HG03460 (cell line): ENCODE measurements at regions not wholly inside any gene's neighbourhood (a gene's known extent, or its start where the extent isn't known, plus 50 kb on each side); places are given as distances from the start of the nearest gene placed in this dataset.
"Not testable (repeated sequence)": the region's sequence is repeated elsewhere in the genome, so short reads cannot be mapped to it uniquely, and the experiment has no call there.

ENCODE experiments used
- ATAC-seq: cut with Tn5 transposase; IDR thresholded peaks from one replicate; pipeline ENCODE4 v1.9.1; 2021; ENCODE audit not compliant: unreplicated experiment

DNA sequence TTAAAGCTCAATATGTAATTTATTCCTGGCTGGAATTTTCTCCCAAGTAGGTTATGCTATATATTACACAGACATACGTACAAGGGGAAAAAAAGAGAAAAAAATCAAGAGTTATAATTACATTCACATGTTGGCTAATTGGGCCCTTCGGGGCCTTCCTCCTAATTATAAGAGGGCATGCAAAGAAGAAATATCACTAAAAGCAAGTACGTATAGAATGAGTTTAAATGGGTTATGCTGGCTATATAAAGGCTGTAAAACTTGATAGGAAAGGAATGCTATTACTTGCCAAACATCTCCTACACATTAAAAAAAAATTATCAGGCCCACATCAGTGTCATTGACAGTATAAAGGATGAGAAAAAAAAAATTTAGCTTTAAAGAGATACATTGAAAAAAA is 1396.1 kb upstream of the ADGRL4 start:
- ATAC-seq, result no peak

DNA sequence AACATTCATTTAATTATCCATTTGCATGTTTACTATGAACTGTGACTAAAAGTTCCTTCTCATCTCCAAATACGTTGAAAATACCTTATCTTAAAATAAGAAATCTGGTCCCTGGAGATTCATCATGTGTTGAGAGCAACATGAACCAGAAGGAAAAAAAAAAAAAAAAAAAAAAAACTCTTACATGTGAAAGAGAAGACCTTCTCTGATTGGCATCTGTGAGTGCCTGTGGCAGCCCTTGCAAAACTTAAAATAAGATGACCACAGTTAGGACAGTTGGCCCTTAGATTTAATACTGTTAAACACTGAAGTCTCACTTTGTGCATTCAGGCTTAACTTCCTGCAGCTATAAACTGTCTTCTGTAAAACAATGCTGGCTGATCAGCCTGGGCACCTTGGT is 1395.2 kb upstream of the ADGRL4 start:
- no peak for ATAC-seq

DNA sequence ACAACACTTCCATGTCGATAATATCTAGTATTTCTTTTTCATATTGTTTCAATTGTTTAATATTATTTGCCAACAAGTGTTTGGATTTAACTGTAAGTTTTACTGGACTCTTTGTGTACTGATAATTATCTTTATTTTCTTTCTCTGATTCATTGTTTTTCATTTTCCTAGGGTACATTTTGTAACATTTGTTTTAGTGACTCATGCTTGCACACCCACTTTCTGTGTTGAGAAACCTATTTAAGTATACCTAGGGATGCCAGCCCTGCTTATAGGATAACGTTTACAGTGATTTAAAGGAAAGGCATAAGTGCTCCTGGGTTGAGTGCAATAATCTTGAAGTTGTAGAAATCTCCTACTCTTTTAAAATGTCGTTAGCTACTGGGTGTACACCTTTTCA is 1386.0 kb upstream of the ADGRL4 start:
- ATAC-seq, result no peak

DNA sequence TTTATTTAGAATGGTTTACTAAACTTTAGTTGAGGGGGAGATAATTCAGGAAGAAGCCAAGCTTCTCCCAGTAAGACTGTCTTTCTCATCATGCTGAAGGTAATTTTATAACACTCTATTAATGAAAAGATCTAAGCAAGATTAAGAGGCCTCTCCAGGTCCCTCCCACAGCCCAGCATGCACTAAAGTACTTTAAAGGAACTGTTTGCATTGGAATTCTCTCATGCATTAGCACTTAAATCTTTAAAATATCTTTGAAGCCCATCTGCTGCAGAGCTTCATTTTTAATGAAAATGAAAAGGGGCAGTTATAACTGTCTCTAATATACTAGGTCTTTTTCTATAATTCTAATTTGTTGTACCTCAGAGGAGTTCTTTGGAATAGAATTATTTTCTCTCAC is 1379.1 kb upstream of the ADGRL4 start:
- ATAC-seq, result no peak

DNA sequence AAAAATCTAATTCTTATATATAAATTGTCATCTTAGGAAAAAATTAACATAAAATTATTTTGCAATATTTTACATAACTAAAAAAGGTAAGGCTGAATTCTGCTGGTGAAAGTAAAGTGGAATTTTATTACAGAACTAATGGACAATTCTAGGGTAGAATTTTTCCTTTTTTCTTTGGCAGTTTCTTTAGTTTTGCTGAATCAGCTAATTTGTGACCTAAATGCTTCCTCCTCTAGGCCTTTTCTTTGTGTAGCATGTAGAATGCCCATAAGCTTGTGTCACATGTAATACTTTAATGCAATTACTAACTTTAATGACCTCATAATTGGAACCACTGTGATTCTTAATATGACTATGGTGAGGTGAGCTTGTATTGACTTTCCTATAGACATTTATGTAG is 1378.4 kb upstream of the ADGRL4 start:
- ATAC-seq, result no peak

DNA sequence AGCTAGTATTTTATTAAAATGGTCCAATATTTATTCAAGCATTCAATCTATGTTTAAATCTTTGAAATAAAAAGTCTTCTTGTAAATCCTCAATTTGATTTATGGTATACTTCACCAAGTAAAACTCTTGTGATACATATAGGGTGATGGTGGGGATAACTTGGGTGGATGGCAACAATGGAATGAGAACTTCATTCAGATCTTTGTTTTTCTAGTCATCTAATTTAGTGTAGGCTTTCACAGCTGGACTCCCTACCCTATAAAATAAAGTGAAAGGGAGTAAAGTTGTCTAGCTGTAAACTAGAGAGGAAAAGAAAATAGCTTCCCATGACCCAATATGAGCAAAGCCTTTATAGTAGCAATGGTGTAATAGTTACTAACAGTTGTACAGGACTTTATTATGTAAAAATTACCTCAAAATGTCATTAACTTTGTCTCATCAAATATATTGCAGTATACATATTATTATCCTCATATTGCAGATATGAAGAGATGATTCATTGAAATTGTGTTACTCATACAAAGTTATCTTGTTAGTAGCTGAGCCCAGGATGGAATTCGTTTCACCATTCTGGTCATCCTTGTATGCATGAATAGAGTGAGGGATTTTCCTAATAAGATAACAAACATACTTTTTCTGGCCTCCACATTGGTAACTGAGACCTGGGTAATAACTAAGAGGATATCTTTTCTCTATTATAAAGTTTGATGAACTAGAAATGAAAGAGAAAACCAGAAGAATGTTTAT is 1377.7 kb upstream of the ADGRL4 start:
- no peak for ATAC-seq

DNA sequence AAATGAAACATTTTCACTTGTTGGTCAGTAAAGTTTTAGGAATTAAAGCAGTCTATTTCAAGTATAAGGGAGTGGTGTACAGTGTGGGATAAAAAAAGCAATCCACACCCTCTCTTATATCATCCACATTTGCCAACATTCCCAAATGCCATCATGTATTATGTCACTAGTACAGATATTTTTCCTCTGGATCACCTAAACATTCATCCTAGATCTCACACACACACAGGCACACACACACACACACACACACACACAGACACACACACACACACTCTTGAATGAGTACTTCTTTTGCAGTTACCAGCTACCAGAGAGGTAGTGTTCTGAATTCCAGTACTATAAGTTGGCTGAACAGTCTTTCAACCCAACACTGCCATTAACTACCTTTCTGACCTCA is 1369.1 kb upstream of the ADGRL4 start:
- ATAC-seq, result no peak

DNA sequence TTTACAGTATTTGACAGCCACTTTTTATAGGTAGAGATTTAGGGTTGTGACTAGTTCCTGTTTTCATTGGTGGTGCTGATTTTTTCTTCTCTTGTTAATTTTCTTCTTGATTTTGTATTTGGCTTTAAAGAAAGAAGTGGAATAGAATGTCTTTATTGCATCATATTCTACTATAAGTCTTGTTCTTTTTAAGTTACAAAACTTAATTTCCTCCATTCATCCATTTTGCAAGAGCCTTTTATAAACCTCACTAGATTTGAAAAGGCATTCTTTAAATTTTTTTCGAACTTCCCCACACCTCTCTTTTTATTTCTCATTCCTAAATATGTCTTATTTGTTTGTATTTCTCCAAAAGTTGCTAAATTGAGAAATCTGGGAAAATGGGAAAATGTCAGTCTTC is 1368.6 kb upstream of the ADGRL4 start:
- ATAC-seq, result no peak

DNA sequence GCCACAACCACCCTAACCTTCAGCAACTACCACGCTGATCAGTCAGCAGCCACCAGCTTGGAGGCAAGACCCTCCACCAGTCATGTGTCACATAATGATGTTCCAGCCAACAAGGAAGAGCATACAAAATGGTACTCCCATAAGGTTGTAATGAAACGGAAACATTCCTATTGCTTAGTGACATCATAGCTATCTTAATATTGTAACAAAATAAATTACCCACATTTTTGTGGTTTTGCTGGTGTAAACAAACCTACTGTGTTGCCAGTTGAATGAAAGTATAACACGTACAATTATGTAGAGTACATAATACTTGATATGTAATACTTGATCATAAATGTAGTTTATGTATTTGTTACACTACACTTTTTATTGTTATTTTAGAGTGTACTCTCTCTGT is 1363.2 kb upstream of the ADGRL4 start:
- ATAC-seq, result no peak

DNA sequence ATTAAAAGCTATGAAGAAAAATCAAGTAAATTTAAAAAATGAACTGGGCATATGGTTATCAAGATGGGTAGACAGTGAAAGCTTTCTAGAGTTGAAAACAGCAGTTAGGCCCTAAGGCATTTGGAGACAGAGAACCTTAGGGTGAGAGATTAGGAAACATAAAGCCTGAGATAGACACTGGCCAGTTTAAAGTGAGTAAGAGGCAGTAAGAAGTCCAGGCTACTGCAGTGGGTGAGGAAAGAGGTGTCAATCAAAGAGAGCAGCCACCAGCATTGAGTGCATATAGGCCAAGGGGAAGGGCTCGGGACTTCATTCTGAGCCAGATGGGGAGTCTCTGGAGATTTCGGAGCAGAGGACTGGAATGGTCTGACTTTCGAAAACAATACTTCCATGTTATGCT is 1360.5 kb upstream of the ADGRL4 start:
- no peak for ATAC-seq

DNA sequence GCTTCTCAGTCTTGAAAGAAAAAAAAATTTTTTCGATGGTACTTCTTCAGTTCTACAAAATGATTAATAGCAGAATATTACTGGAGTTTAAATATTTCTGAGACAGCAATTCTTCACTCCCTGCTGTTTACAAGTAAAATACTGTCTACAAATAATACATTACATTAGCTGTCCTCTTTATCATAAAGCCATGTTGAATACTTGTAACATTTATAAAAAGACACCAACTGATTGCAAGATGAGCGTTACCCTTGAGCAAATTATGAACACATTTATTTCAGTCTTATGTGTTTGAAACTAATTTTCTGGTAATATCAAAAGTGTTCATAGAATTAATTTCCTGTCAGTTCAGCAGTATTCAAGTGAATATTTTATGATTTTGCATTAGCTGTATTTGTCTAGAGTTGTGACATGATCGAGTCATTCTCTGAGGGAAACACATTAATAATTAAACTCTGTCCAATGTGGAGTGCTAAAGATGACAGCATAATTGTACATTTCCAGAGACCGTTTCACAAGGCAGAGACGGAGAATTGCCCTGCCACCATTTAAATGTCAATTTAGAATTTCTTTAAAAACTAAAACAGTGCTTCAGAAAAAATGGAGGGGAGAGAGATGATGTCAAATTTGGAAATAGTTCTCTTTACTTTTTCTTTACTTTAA is 1359.0 kb upstream of the ADGRL4 start:
- no peak for ATAC-seq

DNA sequence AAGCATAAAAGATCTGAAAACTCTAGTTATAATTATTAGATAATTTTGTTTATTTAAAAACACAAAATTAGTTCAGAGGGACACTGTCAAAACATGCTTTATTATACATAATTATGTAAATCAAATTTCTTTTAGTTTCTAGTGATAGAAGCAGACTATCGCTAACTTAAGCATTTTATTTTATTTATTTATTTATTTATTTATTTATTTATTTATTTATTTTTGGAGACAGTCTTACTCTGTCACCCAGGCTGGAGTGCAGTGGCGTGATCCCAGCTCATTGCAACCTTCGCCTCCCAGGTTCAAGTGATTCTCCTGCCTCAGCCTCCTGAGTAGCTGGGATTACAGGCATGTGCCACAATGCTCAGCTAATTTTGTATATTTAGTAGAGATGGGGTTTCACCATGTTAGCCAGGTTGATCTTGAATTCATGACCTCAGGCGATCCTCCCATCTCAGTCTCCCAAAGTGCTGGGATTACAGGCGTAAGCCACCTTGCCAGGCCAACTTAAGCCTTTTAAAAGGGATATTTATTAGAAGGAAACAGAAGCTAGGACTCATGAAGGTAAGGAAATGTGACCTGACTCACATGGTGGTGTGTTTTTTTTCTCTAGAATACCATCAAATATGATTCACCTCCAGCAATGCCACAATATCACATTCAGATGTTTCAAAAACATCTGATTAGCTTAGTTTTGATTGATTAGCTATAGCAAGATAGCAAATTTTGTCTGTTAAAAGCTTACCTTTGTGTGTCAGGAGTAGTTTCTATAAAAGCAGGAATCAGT is 1357.4 kb upstream of the ADGRL4 start:
- ATAC-seq, result no peak

DNA sequence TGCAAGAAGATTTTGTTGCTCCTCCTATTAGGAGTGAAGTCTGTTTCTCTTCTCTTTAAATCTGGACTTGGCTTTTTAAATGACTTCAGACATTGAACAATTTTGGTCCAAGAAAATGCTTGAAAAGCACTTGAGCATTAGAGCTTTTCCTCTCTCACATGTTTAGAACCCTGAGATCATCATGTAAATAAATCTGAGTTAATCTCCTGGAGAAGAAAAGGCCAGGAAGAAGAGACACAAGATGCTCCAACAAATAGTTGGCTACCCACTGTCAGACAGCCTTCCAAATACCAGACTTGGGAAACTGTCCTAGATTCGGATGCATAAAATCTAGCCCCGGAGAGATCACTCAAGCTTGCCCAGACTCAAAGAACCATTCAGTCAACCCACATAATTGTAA is 1353.1 kb upstream of the ADGRL4 start:
- ATAC-seq, result no peak

DNA sequence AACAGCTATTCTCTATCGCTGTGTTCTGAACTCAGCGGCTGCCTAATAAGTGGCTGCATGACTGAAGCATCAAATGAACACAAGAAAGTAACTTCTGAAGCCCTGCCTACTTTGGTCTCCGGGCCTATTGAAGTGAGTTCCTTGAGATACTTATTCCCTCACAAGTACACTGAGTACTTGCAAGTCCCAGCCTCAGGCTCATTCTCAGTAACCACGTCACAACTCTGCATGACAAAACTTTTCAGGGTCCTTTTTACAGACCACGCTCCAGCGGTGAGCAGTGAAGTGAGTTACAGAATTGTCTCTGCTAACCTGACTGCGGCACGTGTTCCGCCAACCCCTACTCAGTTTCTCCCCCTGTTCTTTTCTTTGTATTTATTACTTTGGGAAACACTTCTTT is 1342.7 kb upstream of the ADGRL4 start:
- ATAC-seq, result no peak

DNA sequence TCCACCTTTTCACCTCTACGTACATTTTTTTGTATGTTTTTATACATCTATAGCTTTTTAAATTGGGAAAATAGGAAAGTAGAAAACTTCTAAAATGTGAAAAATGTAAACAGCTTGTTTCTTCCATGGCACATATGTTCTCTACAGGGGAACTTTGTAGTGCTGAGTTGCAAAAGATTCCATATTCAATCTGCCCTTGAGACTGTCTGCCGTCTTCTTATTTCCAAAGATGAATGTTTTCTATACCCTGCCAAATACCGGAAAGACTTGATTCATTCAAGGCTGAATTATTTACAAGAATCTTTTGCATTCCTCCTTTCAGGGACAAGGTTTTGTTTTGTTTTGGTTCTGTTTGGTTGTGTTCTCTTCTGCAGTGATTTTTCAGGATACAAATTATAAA is 1334.5 kb upstream of the ADGRL4 start:
- no peak for ATAC-seq

DNA sequence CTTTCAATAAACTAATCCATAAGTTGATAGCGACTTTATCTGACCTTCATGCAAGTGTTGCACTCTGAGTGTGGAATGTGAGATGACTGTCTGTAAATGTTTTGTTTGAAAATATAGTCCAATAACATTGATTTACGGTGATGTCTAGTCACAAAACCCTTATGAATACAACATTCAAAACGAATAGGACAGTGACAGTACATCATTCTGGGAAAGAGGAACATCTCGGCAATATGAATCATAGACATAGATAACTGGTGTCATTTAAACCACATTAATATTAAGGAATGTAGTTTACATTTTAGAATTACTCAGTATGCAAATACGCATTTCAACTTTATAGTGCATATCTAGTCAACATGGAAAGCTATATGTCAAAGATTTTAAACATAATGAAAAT is 1311.6 kb upstream of the ADGRL4 start:
- ATAC-seq, result no peak

DNA sequence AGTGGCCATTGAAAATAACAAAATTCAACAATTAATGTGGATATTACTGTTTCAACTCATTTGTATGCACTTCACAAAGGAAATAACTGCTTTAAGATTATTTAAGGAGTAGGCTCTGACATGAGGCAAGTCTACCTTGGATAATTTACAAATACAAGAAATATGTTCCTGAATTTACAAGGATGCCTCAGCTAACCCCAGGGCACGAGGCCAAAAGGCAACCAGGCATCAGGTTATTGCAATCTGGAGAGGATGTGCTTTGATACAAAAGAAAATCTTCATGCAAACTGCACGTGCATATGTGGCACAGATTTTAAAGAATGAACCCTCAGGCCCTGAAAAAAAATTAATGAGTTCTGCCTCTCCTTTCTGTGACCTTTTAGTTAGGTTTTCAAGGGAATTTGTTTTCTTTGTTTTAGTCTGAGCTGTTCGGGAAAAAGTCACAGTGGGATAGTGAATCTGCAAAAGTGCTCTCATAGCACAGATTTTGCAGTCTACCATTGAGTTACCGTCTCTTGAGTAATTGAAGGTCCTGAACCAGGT is 1304.2 kb upstream of the ADGRL4 start:
- ATAC-seq, result no peak

DNA sequence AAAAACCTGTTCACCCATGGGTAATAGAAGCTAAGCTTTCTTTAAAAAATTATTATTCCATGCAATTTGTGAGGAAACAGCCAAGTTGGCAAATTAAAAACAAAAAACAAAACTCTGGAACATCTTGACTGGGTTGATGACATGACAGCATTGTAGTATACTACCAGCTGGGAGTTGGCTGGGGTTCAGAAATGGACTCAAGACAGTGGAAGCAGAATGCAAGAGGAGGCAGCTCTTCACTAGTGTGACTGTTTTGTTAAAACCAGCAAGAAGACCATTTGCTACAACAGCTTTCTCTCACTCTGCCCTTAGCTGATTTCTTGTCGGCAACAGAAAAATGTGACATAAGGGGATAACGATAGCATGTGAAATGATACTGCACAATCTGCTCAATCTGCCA is 1298.9 kb upstream of the ADGRL4 start:
- no peak for ATAC-seq

DNA sequence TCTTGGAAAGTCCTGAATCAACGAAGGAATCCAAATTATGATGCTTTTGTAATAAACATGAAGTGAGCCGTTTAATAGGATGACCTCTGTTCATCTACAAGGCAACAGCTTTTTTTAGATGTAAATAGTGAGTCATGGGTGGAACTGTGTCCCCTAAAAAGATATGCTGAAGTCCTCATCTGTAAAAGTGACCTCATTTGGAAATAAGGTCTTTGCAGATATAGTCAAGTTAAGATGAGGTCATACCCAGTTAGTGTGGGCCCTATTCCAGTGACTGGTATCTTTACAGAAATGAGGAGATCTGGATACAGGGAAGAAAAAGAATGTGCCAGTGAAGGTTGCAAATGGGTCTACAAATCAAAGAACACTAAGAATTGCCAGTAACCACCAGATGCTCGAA is 1287.3 kb upstream of the ADGRL4 start:
- ATAC-seq, result no peak

DNA sequence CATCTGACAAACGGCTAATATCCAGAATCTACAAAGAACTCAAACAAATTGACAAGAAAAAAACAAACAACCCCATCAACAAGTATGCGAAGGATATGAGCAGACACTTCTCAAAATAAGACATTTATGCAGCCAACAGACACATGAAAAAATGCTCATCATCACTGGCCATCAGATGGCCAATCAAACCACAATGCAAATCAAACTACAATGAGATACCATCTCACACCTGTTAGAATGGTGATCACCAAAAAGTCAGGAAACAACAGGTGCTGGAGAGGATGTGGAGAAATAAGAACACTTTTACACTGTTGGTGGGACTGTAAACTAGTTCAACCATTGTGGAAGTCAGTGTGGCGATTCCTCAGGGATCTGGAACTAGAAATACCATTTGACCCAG is 1282.2 kb upstream of the ADGRL4 start:
- not testable (repeated sequence) for ATAC-seq

DNA sequence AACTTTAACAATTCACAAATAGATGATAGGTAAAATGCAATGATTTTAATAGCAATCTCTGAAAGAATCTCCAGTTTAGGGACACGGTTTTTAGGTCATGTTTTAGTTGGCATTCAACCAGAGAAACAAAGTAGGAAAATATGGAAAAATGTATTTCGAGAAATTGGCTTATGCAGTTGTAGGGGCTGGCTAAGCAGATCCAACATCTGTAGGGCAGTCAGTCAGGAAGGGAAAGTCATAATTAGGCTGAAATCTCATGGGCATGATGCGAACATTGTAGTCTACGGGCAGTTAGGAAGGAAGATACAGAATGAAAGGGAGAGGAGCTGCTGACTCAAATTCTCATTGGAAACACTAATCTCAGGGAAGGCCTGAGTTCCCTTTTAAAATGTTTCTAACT is 1276.0 kb upstream of the ADGRL4 start:
- ATAC-seq, result no peak

DNA sequence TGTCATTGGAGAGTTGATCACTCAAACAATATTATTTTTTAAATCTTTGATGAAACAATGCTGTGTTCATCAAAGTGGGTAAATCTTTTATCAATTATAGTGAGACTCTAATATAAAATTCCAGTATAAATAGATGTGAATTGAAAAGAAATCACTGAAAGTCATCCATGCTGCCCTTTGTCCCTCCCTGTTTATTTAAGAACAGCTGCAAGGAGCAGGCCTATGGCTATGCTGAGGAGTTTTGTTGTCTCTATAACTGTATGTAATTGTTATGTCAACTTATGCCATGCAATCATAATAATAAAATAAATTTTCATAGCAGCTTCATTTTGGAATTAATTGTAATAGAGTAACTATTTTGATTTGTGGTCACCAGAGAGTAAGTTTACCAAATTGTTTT is 1272.4 kb upstream of the ADGRL4 start:
- ATAC-seq, result no peak
